Bronchial epithelial cell (primary cell): ENCODE measurements at regions not wholly inside any gene's neighbourhood (a gene's known extent, or its start where the extent isn't known, plus 50 kb on each side); places are given as distances from the start of the nearest gene placed in this dataset.

ENCODE experiments used
- DNase-seq: peaks from one replicate; pipeline ENCODE4 v3.0.0-alpha.2; 2010; ENCODE audit warnings: low read depth
- FAIRE-seq: peaks from 2 replicates; lab custom pipeline; 2011; peaks lifted over from hg19 to GRCh38; lab: Jason Lieb, UNC
- H3K27me3 ChIP-seq: 2 replicates; pipeline ENCODE4 v1.5.1; 2011; ENCODE audit warnings: low read length; ENCODE audit not compliant: control insufficient read depth, insufficient read depth
- H3K36me3 ChIP-seq: 2 replicates; pipeline ENCODE4 v1.5.1; 2011; ENCODE audit warnings: low read length; ENCODE audit not compliant: control insufficient read depth, insufficient read depth
- H3K4me3 ChIP-seq: 2 replicates; pipeline ENCODE4 v1.5.1; 2011; ENCODE audit warnings: mild to moderate bottlenecking, low read depth, low read length, control low read depth
- CTCF ChIP-seq: IDR thresholded peaks from 2 replicates; pipeline ENCODE4 v1.5.1; 2011; ENCODE audit warnings: mild to moderate bottlenecking, moderate library complexity, low read length, control low read depth, inconsistent platforms; ENCODE audit not compliant: insufficient read depth, severe bottlenecking

DNA sequence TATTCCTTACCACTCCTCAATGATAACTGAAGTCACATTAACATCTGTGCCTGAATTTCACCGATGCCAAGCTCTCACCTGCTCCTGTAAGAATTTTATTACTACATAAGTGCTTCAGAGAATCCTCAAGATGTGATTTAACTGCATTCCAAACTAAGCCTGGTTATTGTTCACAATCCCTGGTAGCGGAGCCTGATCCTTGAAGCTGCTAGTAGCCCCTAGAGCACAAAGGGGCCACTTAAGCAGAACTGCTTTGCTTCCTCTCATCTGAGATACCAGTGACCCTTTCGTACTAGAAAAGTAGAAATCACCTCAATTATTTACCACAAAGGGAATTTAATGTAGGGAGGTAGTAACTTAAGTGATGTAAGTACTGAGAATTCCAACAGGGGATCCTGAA, 529.6 kb downstream of the CPS1 start:
- no peak for TF ChIP-seq CTCF
- DNase-seq (no peak), FAIRE-seq (no peak)
- Histone ChIP-seq H3K27me3 (no peaks in the 10 kb centered on the region), H3K4me3 (no peak overlapping the region), H3K36me3 (no peaks in the 10 kb centered on the region)

- DNase-seq (no peak), FAIRE-seq (no peak)
- H3K36me3 ChIP-seq, result no peaks in the 10 kb centered on the region
- no peak for TF ChIP-seq CTCF
- no peak overlapping the region for H3K4me3 ChIP-seq
- H3K27me3 ChIP-seq, result no peaks in the 10 kb centered on the region
Observed at GRCh38 chr2:211089127-211089526, 532.7 kb downstream of the CPS1 start.

GRCh38 chr2:211093743-211094303, 537.4 kb downstream of the CPS1 start:
- TF ChIP-seq CTCF, result peak; percentile 48
- Histone ChIP-seq H3K27me3 (no peaks in the 10 kb centered on the region), H3K36me3 (no peaks in the 10 kb centered on the region), H3K4me3 (no peak overlapping the region)
- DNase-seq (peak; percentile 30), FAIRE-seq (no peak)

DNA sequence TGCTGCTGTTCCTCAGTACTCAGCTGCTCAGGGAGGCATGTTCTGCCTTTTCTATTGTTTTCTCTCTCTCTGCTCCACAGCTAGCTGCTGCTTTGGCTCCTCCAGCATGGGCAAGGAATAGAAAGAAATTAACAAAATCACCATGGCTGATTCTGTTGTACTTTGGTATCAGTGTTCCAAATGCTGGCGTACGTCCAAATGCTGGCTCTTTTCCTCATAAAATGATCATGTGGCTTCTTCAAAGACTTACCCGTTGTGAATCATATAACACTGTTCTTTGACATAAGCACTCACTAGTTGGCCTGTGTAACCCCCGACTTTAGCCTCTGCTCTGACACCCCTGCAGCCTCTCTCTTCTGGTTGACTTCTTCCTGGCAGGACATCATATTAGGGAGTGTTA, 547.6 kb downstream of the CPS1 start:
- TF ChIP-seq CTCF, result no peak
- DNase-seq, result no peak
- no peak for FAIRE-seq
- H3K27me3 ChIP-seq, result no peaks in the 10 kb centered on the region
- no peak overlapping the region for H3K4me3 ChIP-seq
- no peaks in the 10 kb centered on the region for H3K36me3 ChIP-seq

DNA sequence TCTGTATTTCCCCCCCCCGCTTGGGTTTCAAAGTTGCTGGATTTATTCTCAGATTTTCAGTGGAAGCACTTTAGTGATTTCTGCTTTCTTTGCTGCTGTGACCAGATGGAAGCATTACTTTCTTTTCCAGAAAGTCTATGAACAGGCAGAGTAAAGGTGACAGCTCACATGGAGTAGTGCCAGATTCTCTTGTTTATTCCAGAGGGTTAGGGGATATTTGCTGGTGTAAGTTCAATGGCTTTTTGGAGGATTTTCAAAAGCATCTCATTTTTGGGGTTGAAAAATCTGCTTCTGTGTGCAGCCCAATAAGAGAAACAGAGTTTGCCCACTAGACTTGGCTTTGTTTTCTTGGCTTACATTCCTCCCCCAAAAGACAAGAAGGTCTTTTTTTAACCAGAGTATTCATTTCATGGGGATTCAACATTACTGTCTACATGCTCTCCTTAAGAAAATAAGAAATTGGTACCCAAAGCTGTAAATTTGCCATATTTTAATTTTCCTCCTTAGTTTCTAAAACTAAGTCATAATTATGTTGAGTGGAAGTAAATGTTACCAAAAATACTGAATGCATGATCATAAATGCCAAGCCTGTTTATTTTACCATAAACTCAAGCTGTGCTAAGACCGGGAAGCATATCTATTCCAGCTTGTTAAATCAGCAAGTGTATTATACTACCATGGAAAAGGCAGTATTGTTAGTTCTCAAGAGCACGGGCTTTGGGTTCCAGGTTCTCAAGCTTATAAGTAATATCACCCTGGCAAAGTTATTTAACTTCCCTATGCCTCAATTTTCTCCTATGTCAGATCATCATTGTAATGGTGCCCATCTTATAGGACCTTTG, 557.2 kb downstream of the CPS1 start:
- DNase-seq (no peak), FAIRE-seq (no peak)
- no peak for TF ChIP-seq CTCF
- Histone ChIP-seq H3K27me3 (no peaks in the 10 kb centered on the region), H3K36me3 (no peaks in the 10 kb centered on the region), H3K4me3 (no peak overlapping the region)
